NCI-H2171 treated with DMSO at 0.1 percent for 48 hours (cell line): ENCODE measurements at regions not wholly inside any gene's neighbourhood (a gene's known extent, or its start where the extent isn't known, plus 50 kb on each side); places are given as distances from the start of the nearest gene placed in this dataset.

Experiments
- DNase-seq: peaks from one replicate; lab custom pipeline; 2025; lab: John Stamatoyannopoulos, UW

GRCh38 chr22:19574247-19574646, 50.0 kb upstream of the CLDN5 start:
- DNase-seq, result no peak

- no peak for DNase-seq
Measured at GRCh38 chr22:19576460-19577421, 52.5 kb upstream of the CLDN5 start.

GRCh38 chr22:19577422-19577966, 53.3 kb upstream of the CLDN5 start:
- DNase-seq, result no peak

GRCh38 chr22:19578180-19579004, 54.2 kb upstream of the CLDN5 start:
- DNase-seq, result no peak

- DNase-seq, result no peak
Measured at GRCh38 chr22:19579115-19579811, 55.1 kb upstream of the CLDN5 start.

GRCh38 chr22:19579880-19580279, 55.7 kb upstream of the CLDN5 start:
- no peak for DNase-seq

GRCh38 chr22:19580291-19580890, 56.2 kb upstream of the CLDN5 start:
- DNase-seq, result no peak

GRCh38 chr22:19582033-19582693, 58.0 kb upstream of the CLDN5 start:
- no peak for DNase-seq

- DNase-seq, result no peak
Measured at GRCh38 chr22:19586922-19587684, 62.9 kb upstream of the CLDN5 start.

GRCh38 chr22:19590696-19591095, 66.5 kb upstream of the CLDN5 start:
- DNase-seq, result no peak

- DNase-seq, result no peak
Measured at GRCh38 chr22:19591568-19591967, 67.4 kb upstream of the CLDN5 start.

GRCh38 chr22:19592464-19592863, 68.3 kb upstream of the CLDN5 start:
- DNase-seq, result no peak

GRCh38 chr22:19593991-19594569, 69.9 kb upstream of the CLDN5 start:
- DNase-seq, result no peak

GRCh38 chr22:19595532-19595931, 71.3 kb upstream of the CLDN5 start:
- no peak for DNase-seq

- DNase-seq, result no peak
Measured at GRCh38 chr22:19596680-19597398, 72.6 kb upstream of the CLDN5 start.

GRCh38 chr22:19597399-19597735, 73.2 kb upstream of the CLDN5 start:
- DNase-seq, result no peak

GRCh38 chr22:19598054-19598855, 74.0 kb upstream of the CLDN5 start:
- DNase-seq, result no peak

GRCh38 chr22:19599004-19599403, 74.8 kb upstream of the CLDN5 start:
- no peak for DNase-seq
